ENCODE measurements at regions not wholly inside any gene's neighbourhood (a gene's known extent, or its start where the extent isn't known, plus 50 kb on each side); places are given as distances from the start of the nearest gene placed in this dataset.
"Not testable (repeated sequence)": the region's sequence is repeated elsewhere in the genome, so short reads cannot be mapped to it uniquely, and the experiment has no call there.

DNA sequence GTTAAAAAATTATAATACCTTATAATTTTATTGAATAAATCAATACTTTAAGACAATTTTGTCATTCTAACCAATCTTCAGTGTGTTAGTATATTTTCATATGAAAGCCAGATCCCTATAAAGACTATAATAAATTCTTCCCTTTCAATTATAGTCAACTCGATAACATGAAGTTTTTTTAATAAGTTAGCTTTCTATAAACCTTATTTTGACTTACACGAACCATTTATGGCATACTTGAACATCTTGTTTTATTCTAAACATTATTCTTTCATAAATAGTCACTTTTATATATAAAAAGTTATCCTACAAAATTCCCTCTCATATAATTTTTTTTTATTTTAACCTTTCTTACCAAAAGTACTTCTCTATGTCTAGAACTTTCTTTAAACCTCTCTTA lies 1002.3 kb downstream of the TMEM121 start:
- DNase-seq (ENCODE audit: low read depth) = no peak
- TF ChIP-seq, protein P1, sequence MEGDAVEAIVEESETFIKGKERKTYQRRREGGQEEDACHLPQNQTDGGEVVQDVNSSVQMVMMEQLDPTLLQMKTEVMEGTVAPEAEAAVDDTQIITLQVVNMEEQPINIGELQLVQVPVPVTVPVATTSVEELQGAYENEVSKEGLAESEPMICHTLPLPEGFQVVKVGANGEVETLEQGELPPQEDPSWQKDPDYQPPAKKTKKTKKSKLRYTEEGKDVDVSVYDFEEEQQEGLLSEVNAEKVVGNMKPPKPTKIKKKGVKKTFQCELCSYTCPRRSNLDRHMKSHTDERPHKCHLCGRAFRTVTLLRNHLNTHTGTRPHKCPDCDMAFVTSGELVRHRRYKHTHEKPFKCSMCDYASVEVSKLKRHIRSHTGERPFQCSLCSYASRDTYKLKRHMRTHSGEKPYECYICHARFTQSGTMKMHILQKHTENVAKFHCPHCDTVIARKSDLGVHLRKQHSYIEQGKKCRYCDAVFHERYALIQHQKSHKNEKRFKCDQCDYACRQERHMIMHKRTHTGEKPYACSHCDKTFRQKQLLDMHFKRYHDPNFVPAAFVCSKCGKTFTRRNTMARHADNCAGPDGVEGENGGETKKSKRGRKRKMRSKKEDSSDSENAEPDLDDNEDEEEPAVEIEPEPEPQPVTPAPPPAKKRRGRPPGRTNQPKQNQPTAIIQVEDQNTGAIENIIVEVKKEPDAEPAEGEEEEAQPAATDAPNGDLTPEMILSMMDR (IDR thresholded peaks at IDR 0.05; ENCODE audit: insufficient read depth, low read depth, low read length, missing control alignments) = no peak
- no peak overlapping the region for H3K4me3 ChIP-seq (ENCODE audit: low read depth, low read length)

DNA sequence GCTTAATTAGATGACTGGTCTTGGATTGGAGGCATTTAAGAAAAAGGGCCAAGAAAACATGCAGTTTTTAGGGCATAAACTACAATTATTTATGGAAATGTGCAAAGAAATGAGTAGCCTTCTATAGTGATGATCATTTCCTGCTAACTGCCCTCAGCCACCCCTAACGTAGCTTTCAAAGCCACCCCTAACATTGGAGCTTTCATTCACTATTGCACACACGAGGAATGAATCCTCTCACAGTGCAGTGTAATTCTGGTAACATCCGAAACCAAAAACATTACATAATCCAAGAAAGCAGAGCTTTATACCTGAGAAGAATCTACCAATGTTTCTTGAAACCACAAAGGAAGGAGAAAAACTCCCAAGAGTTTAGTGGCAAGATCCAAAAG lies 1003.6 kb downstream of the TMEM121 start:
- TF ChIP-seq, protein P1 (IDR thresholded peaks at IDR 0.05; ENCODE audit: insufficient read depth, low read depth, low read length, missing control alignments) = no peak
- DNase-seq (ENCODE audit: low read depth) = no peak
- no peak overlapping the region for H3K4me3 ChIP-seq (ENCODE audit: low read depth, low read length)

DNA sequence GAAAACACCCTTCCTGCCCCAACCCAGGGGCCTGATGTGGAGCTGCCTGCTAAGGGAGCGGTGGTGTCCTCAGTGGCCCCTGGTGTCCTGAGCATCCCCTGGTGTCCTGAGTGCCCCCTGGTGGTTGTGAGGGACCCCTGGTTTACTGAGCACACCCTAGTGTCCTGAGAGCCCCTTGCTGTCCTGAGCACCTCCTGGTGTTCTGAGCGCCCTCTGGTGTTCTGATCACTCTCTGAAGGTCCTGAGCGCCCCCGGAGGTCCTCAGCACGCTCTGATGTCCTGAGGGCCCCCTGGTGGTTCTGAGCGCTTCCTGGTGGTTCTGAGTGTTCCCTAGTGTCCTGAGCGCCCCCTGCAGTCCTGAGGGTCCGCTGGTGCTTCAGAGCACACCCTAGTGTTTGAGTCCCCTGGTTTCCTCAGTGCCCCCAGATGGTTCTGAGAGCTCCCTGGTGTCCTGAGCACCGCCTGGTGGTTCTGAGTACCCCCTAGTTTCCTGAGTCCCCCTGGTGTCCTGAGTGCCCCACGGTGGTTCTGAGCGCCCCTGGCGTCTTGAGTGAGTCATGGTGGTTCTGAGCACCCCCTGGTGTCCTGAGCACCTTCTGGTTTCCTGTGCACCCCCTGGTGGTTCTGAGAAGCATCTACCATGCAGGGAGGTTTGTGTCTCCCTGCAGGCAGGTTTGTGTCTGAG lies 1004.2 kb downstream of the TMEM121 start:
- TF ChIP-seq, protein P1 (IDR thresholded peaks at IDR 0.05; ENCODE audit: insufficient read depth, low read depth, low read length, missing control alignments) = peak; percentile 59
- no peak overlapping the region for H3K4me3 ChIP-seq (ENCODE audit: low read depth, low read length)
- peak; percentile 85 for DNase-seq (ENCODE audit: low read depth)

DNA sequence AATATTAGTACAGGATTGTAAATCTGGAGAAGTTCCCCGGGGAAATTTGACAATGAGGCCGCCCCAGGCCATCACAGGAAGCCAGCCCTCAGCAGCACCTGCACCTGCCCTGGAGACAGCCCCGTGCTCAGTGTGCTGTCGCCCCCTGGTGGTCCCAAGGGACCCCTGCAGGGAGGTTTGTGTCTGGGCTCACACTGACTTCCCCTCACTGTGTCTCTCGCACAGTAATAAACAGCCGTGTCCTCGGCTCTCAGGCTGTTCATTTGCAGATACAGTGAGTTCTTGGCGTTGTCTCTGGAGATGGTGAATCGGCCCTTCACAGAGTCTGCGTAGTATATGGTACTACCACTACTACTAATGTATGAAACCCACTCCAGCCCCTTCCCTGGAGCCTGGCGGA lies 1011.2 kb downstream of the TMEM121 start:
- DNase-seq (ENCODE audit: low read depth); H3K4me3 ChIP-seq (ENCODE audit: low read depth, low read length): not testable (repeated sequence)

DNA sequence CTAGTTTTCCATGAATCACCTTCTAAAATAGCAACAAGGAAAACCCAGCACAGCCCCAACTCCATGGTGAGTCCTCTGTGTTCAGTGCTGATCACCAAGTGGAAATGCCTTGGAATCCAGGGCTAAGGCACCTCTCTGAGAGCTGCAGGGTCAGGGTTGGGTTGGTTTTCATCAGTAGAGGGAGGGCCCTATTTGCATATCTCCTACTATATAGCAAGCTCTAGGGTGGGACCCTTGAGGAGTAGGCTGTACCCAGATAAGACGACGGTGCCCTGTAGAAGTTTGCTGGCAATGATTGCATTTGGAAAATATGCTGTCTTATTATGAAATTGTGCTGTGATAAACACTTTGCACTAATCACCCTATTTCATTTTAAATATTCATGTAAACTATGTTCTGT lies 1011.8 kb downstream of the TMEM121 start:
- TF ChIP-seq, protein P1 (IDR thresholded peaks at IDR 0.05; ENCODE audit: insufficient read depth, low read depth, low read length, missing control alignments) = no peak
- H3K4me3 ChIP-seq (ENCODE audit: low read depth, low read length) = no peak overlapping the region
- no peak for DNase-seq (ENCODE audit: low read depth)

DNA sequence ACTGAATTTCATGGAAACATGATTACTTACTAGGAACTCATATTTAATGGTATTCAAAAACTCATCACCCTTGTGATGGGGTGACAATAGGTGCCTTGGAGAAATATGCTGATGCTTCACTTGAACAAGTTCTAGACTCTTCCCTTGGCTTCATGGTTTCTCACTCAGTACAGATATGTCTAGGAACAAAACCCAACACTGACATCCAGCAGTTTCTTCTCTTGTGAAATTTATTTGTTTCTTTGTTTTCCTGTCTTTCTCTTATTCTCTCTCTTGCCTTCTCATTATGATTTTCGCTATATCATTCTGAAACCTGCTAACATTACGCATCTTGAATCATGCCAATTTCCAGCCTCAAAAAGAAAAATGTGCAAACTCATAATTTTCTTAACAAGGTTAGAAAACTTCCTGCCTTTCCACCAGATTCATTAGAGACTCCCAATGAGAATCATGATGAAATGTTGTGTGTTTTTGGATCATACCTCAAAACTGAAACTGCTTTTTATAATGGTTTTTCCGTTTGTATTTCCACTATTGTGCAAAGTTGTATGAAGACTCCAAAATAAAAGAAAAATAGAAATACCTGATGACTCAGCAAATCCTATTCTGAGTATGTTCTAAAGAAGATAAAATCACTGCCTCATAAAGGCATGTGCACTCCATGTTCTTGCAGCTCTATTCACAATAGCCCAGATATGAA lies 1021.5 kb downstream of the TMEM121 start:
- H3K4me3 ChIP-seq (ENCODE audit: low read depth, low read length) = no peak overlapping the region
- DNase-seq (ENCODE audit: low read depth) = no peak
- TF ChIP-seq, protein P1 (IDR thresholded peaks at IDR 0.05; ENCODE audit: insufficient read depth, low read depth, low read length, missing control alignments) = no peak

DNA sequence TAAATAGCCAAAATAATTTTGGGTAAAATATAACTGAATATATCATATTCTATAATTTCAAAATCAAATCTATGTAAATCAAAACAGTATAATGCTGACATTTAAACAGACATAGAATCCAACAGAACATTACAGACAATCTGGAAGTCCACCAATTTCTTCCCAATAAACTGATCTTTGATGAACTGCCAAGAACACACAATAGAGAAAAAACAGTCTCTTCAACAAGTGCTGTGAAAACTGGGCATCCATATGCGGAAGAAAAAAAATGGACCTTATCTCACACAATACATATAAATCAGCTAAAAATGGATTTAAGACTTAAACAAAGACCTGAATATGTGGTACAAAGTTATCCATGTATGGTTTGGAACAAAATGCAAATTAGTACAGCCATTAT lies 1022.7 kb downstream of the TMEM121 start:
- TF ChIP-seq, protein P1 (IDR thresholded peaks at IDR 0.05; ENCODE audit: insufficient read depth, low read depth, low read length, missing control alignments) = no peak
- no peak overlapping the region for H3K4me3 ChIP-seq (ENCODE audit: low read depth, low read length)
- no peak for DNase-seq (ENCODE audit: low read depth)
